K562 (cell line): ENCODE measurements at regions not wholly inside any gene's neighbourhood (a gene's known extent, or its start where the extent isn't known, plus 50 kb on each side); places are given as distances from the start of the nearest gene placed in this dataset.

Experiments used
- BRCA1 ChIP-seq, 2 experiments: fragments of 450-650 bp in 1 of 2; sonication (generic) in 1 of 2; formaldehyde crosslinking in 1 of 2; IDR thresholded peaks; 2 replicates each; pipeline versions ENCODE4 v1.5.0 to v1.6.1; 2017 to 2020; ENCODE audit warnings: mild to moderate bottlenecking in 1 of 2, missing genetic modification reagents in 1 of 2
- E4F1 ChIP-seq: fragments of 250-450 bp; sonication (Bioruptor Pico); IDR thresholded peaks from 2 replicates; pipeline ENCODE4 v1.5.0; 2021; ENCODE audit warnings: mild to moderate bottlenecking, borderline replicate concordance
- ETV5 ChIP-seq: sonication (generic); formaldehyde crosslinking; IDR thresholded peaks from 2 replicates; pipeline ENCODE4 v1.4.0; 2020; ENCODE audit warnings: low read depth, mild to moderate bottlenecking, missing genetic modification reagents
- MYNN ChIP-seq, 2 experiments: sonication (generic); formaldehyde crosslinking in 1 of 2; IDR thresholded peaks; 2 replicates each; pipeline versions ENCODE4 v1.5.0 to v1.6.1; 2016 to 2020; ENCODE audit warnings: antibody characterized with exemption in 1 of 2, missing genetic modification reagents in 1 of 2
- PRMT5 ChIP-seq: sonication (generic); formaldehyde crosslinking; IDR thresholded peaks from 2 replicates; pipeline ENCODE4 v1.5.0; 2020; ENCODE audit warnings: missing genetic modification reagents
- SMC3 ChIP-seq: conservative IDR thresholded peaks from 2 replicates; pipeline ENCODE4 v1.6.1; 2011; ENCODE audit warnings: low read depth, low read length, improper control_type of control experiment; ENCODE audit not compliant: insufficient read depth
- SP2 ChIP-seq: IDR thresholded peaks from 2 replicates; pipeline ENCODE4 v1.6.1; 2011; ENCODE audit warnings: mild to moderate bottlenecking, low read depth, low read length, moderate library complexity; ENCODE audit not compliant: poor library complexity, severe bottlenecking; ENCODE audit errors: extremely low read depth
- ZFP36 ChIP-seq: fragments of 150-350 bp; IDR thresholded peaks from 2 replicates; pipeline ENCODE4 v1.6.1; 2018; ENCODE audit warnings: low read length, low read depth; ENCODE audit not compliant: partially characterized antibody
- ZNF274 ChIP-seq: IDR thresholded peaks from 2 replicates; pipeline ENCODE4 v1.6.1; 2011; ENCODE audit warnings: low read depth, mild to moderate bottlenecking, low read length, moderate library complexity, borderline replicate concordance
- TF ChIP-seq, protein P1 (sequence below), 2 experiments: fragments of 200-800 bp in 1 of 2; sonication (Bioruptor generic) in 1 of 2; sonication (generic) in 1 of 2; formaldehyde crosslinking in 1 of 2; IDR thresholded peaks in 1 of 2; conservative IDR thresholded peaks in 1 of 2; 2 replicates each; pipeline versions ENCODE4 v1.5.0 to v1.6.1; 2016 to 2020; ENCODE audit warnings: missing compliant biosample characterization in 1 of 2, missing genetic modification characterization in 1 of 2, missing genetic modification reagents in 1 of 2
- TF ChIP-seq, protein P2 (sequence below): fragments of 250-450 bp; sonication (Bioruptor Pico); IDR thresholded peaks from 2 replicates; pipeline ENCODE4 v1.8.0; 2022; ENCODE audit warnings: inconsistent platforms, mild to moderate bottlenecking, moderate library complexity, borderline replicate concordance
- TF ChIP-seq, protein P3 (sequence below), 2 experiments: fragments of 450-650 bp; formaldehyde crosslinking in 1 of 2; IDR thresholded peaks; 2 replicates each; pipeline versions ENCODE4 v1.4.0 to v1.6.1; 2014 to 2020; ENCODE audit warnings: mild to moderate bottlenecking in 2 of 2, borderline replicate concordance in 1 of 2, low read depth in 1 of 2

GRCh38 chr17:27381007-27381501, 75.2 kb upstream of the KSR1 start (continued):
- no peak for TF ChIP-seq PRMT5 (CRISPR knock-in tag)
- peak; percentile 62; the same call in 1 of the 2 replicates for TF ChIP-seq ETV5 (CRISPR knock-in tag)
- TF ChIP-seq, protein P1, sequence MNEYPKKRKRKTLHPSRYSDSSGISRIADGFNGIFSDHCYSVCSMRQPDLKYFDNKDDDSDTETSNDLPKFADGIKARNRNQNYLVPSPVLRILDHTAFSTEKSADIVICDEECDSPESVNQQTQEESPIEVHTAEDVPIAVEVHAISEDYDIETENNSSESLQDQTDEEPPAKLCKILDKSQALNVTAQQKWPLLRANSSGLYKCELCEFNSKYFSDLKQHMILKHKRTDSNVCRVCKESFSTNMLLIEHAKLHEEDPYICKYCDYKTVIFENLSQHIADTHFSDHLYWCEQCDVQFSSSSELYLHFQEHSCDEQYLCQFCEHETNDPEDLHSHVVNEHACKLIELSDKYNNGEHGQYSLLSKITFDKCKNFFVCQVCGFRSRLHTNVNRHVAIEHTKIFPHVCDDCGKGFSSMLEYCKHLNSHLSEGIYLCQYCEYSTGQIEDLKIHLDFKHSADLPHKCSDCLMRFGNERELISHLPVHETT (CRISPR knock-in tag; conservative IDR thresholded peaks at IDR 0.05 in 1 of 2, IDR thresholded peaks at IDR 0.05 in 1 of 2): peak in 1 of 2 experiments; percentile 44; a peak in 1 of 4 replicates
- TF ChIP-seq SP2: peak; percentile 73
- no peak for TF ChIP-seq BRCA1 (IDR thresholded peaks at IDR 0.05)
- no peak for TF ChIP-seq BRCA1 (CRISPR knock-in tag; IDR thresholded peaks at IDR 0.05)
- TF ChIP-seq, protein P2, sequence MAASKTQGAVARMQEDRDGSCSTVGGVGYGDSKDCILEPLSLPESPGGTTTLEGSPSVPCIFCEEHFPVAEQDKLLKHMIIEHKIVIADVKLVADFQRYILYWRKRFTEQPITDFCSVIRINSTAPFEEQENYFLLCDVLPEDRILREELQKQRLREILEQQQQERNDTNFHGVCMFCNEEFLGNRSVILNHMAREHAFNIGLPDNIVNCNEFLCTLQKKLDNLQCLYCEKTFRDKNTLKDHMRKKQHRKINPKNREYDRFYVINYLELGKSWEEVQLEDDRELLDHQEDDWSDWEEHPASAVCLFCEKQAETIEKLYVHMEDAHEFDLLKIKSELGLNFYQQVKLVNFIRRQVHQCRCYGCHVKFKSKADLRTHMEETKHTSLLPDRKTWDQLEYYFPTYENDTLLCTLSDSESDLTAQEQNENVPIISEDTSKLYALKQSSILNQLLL (CRISPR knock-in tag): no peak
- TF ChIP-seq E4F1 (CRISPR knock-in tag): no peak
- no peak for TF ChIP-seq ZFP36
- TF ChIP-seq SMC3: peak; percentile 100
- peak; percentile 89 for TF ChIP-seq MYNN (IDR thresholded peaks at IDR 0.05)
- no peak for TF ChIP-seq MYNN (CRISPR knock-in tag; IDR thresholded peaks at IDR 0.05)
- TF ChIP-seq, protein P3, sequence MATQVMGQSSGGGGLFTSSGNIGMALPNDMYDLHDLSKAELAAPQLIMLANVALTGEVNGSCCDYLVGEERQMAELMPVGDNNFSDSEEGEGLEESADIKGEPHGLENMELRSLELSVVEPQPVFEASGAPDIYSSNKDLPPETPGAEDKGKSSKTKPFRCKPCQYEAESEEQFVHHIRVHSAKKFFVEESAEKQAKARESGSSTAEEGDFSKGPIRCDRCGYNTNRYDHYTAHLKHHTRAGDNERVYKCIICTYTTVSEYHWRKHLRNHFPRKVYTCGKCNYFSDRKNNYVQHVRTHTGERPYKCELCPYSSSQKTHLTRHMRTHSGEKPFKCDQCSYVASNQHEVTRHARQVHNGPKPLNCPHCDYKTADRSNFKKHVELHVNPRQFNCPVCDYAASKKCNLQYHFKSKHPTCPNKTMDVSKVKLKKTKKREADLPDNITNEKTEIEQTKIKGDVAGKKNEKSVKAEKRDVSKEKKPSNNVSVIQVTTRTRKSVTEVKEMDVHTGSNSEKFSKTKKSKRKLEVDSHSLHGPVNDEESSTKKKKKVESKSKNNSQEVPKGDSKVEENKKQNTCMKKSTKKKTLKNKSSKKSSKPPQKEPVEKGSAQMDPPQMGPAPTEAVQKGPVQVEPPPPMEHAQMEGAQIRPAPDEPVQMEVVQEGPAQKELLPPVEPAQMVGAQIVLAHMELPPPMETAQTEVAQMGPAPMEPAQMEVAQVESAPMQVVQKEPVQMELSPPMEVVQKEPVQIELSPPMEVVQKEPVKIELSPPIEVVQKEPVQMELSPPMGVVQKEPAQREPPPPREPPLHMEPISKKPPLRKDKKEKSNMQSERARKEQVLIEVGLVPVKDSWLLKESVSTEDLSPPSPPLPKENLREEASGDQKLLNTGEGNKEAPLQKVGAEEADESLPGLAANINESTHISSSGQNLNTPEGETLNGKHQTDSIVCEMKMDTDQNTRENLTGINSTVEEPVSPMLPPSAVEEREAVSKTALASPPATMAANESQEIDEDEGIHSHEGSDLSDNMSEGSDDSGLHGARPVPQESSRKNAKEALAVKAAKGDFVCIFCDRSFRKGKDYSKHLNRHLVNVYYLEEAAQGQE (IDR thresholded peaks at IDR 0.05; ENCODE audit: borderline replicate concordance): peak; percentile 93
- TF ChIP-seq, protein P3 (CRISPR knock-in tag; IDR thresholded peaks at IDR 0.05; ENCODE audit: low read depth): no peak
- no peak for TF ChIP-seq ZNF274
